ENCODE measurements at regions not wholly inside any gene's neighbourhood (a gene's known extent, or its start where the extent isn't known, plus 50 kb on each side); places are given as distances from the start of the nearest gene placed in this dataset.

DNA sequence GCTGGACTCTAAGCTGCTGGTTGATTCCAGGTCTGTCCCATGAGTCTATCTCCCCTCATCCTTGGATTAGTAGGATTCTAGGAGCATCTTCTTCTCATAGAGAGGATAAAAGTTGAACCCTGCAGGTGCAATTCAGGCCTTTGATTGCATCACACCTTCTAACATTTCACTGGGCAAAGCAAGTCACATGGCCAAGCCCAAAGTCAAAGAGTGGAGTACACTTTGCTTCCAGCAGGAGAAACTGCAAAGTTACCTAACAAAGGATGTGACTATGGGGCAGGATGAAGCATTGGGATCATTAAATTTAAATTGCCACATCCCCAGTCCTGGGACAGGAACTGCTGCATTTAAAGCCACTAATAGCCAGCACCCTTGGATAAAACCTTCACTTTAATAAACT, 51.0 kb upstream of the EGFLAM start:
- H3K36me3 Mint-ChIP-seq (ENCODE audit: low read depth), result no peaks in the 10 kb centered on the region
- peaks cover 12% of the 10 kb centered on the region for H3K27me3 Mint-ChIP-seq (ENCODE audit: insufficient read depth)
- no peak overlapping the region for H3K27ac Mint-ChIP-seq
- H3K9me3 Mint-ChIP-seq, result no peaks in the 10 kb centered on the region
- no peak overlapping the region for H3K4me3 Mint-ChIP-seq
- H3K4me1 Mint-ChIP-seq (ENCODE audit: low read depth), result no peaks in the 10 kb centered on the region
- no peak for DNase-seq
- peak; percentile 30; the same call in 1 of the 2 replicates for TF ChIP-seq CTCF (IDR thresholded peaks at IDR 0.05)

DNA sequence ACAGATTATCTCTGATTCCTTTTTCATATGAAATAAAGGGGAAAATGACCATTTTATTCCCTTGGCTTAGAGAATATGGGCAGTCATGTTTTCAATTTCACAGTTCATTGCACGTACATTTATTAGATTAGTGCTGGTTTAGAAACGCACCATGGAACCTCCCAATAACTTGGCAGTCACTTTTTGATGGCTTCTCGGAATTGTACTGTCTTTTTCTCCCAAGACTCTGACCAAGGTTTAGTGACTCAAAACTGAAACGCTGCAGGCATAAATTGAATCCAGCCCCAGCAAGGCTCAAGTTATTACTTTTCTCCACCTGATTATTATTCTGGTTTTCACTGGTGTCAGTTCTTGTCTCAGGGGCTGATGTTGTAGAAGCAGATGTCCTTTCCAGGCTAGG, 55.6 kb upstream of the EGFLAM start:
- Mint-ChIP-seq H3K4me1 (ENCODE audit: low read depth) (no peaks in the 10 kb centered on the region), H3K36me3 (ENCODE audit: low read depth) (no peaks in the 10 kb centered on the region), H3K4me3 (no peak overlapping the region), H3K27ac (no peak overlapping the region), H3K9me3 (peaks cover 7% of the 10 kb centered on the region; the same call in 1 of the 2 replicates), H3K27me3 (ENCODE audit: insufficient read depth) (peaks cover 13% of the 10 kb centered on the region)
- no peak for DNase-seq
- no peak for TF ChIP-seq CTCF (IDR thresholded peaks at IDR 0.05)

DNA sequence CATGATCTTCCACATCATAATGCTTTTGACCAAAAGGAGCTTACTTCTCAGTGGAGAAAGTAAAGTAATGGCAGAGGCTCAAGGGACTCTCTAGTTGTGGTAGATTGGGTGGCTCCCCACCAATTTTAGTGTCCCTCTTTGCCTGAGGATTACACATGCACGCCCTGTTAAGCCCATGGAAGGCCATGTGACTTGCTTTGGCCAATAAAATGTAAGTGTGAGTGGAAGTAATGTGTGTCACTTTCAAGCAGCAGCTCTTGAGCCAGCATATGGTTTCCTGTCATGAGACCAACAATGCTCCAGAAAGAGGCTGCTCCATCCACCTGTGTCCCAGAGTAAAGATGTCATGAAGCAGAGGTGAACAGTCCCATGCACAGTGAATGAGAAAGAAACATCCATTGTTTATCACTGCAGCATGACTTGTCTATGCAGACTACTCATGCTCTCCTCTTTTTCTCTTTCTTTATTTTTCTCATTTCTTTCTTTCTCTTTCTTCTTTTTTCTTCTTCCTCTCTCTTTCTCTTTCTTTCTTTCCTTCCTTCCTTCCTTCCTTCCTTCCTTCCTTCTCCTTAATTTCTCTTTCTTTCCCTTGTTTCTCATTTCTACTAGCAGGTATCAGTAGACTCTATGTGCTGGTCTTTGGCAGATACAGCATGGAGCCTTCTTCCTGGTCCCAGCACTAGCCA, 57.3 kb upstream of the EGFLAM start:
- no peaks in the 10 kb centered on the region for H3K4me1 Mint-ChIP-seq (ENCODE audit: low read depth)
- TF ChIP-seq CTCF (IDR thresholded peaks at IDR 0.05), result no peak
- peaks cover 7% of the 10 kb centered on the region; the same call in 1 of the 2 replicates for H3K9me3 Mint-ChIP-seq
- H3K4me3 Mint-ChIP-seq, result no peak overlapping the region
- H3K27ac Mint-ChIP-seq, result no peak overlapping the region
- no peaks in the 10 kb centered on the region for H3K36me3 Mint-ChIP-seq (ENCODE audit: low read depth)
- no peak for DNase-seq
- H3K27me3 Mint-ChIP-seq (ENCODE audit: insufficient read depth), result peaks cover 16% of the 10 kb centered on the region

DNA sequence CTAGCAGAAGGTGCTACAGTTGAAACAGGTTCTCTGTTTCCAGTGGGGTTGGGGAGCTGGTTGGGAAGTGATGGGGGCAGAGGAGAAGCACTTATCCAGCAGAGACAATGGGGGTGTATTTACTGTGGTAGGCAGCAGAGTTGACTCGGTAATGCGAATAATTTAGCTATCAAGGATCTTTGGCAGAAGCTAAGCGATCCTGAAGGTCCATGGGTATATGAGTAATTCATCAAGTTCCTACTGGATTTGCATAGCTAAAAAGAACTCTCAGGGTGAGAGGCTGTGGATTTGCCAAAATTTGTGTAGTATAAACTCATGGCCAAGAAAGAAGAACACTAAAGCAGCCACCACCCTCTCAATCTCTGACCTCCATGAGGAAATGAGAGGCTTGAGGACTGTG, 61.2 kb upstream of the EGFLAM start:
- Mint-ChIP-seq H3K27me3 (ENCODE audit: insufficient read depth) (peaks cover 19% of the 10 kb centered on the region), H3K4me1 (ENCODE audit: low read depth) (peaks cover 8% of the 10 kb centered on the region; the same call in 1 of the 2 replicates), H3K4me3 (no peak overlapping the region), H3K27ac (no peak overlapping the region), H3K9me3 (peaks cover 7% of the 10 kb centered on the region; the same call in 1 of the 2 replicates), H3K36me3 (ENCODE audit: low read depth) (no peaks in the 10 kb centered on the region)
- DNase-seq, result no peak
- no peak for TF ChIP-seq CTCF (IDR thresholded peaks at IDR 0.05)

GRCh38 chr5:38193015-38193581, 65.3 kb upstream of the EGFLAM start:
- Mint-ChIP-seq H3K9me3 (no peaks in the 10 kb centered on the region), H3K4me1 (ENCODE audit: low read depth) (peaks cover 8% of the 10 kb centered on the region; the same call in 1 of the 2 replicates), H3K36me3 (ENCODE audit: low read depth) (no peaks in the 10 kb centered on the region), H3K27me3 (ENCODE audit: insufficient read depth) (peaks cover 26% of the 10 kb centered on the region), H3K27ac (no peak overlapping the region), H3K4me3 (no peak overlapping the region)
- DNase-seq, result peak; percentile 46
- TF ChIP-seq CTCF (IDR thresholded peaks at IDR 0.05), result peak; percentile 95

Measured in HFFc6 (cell line).